H1 (cell line): ENCODE measurements at regions not wholly inside any gene's neighbourhood (a gene's known extent, or its start where the extent isn't known, plus 50 kb on each side); places are given as distances from the start of the nearest gene placed in this dataset.

Experiments used
- CTCF ChIA-PET: fragments of 300-600 bp; sonication (Branson Sonifier 250); formaldehyde crosslinking; loops from one replicate; lab custom pipeline; 2021; ENCODE audit not compliant: partially characterized antibody; lab: Charles Lee
- POLR2A ChIA-PET: fragments of 300-600 bp; sonication (Branson Sonifier 250); formaldehyde crosslinking; loops from one replicate; lab custom pipeline; 2021; ENCODE audit warnings: inconsistent platforms; ENCODE audit not compliant: partially characterized antibody; lab: Charles Lee
- DNase-seq, 2 experiments: peaks; one replicate each; pipeline versions ENCODE4 v3.0.0 to v3.0.0-alpha.2; 2010 to 2022; ENCODE audit warnings: low spot score in 2 of 2, low read depth in 1 of 2, mixed read lengths in 1 of 2
- FAIRE-seq: peaks from 2 replicates; lab custom pipeline; 2011; peaks lifted over from hg19 to GRCh38; lab: Jason Lieb, UNC
- H2AFZ ChIP-seq: 2 replicates; pipeline ENCODE4 v1.8.1; 2012; ENCODE audit warnings: low read length, inconsistent platforms
- H2AK5ac ChIP-seq: 2 replicates; pipeline ENCODE4 v1.6.1; 2013; ENCODE audit warnings: low read depth, low read length
- H2BK120ac ChIP-seq: replicated peaks from 2 replicates; pipeline ENCODE3; 2013; ENCODE audit warnings: low read depth, low read length, inconsistent platforms
- H2BK12ac ChIP-seq: 2 replicates; pipeline ENCODE4 v1.6.1; 2013; ENCODE audit warnings: low read depth, low read length
- H2BK15ac ChIP-seq: 2 replicates; pipeline ENCODE4 v1.6.1; 2013; ENCODE audit warnings: low read length
- H2BK20ac ChIP-seq: 2 replicates; pipeline ENCODE4 v1.6.1; 2013; ENCODE audit warnings: low read length
- H2BK5ac ChIP-seq: 2 replicates; pipeline ENCODE4 v1.6.1; 2013; ENCODE audit warnings: low read depth, low read length
- H3K14ac ChIP-seq: 2 replicates; pipeline ENCODE4 v1.6.1; 2013; ENCODE audit warnings: inconsistent platforms; ENCODE audit not compliant: insufficient read length
- H3K18ac ChIP-seq: 2 replicates; pipeline ENCODE4 v1.6.1; 2013; ENCODE audit warnings: low read length; ENCODE audit errors: extremely low read depth
- H3K23ac ChIP-seq: 2 replicates; pipeline ENCODE4 v1.6.1; 2013; ENCODE audit warnings: inconsistent platforms; ENCODE audit not compliant: insufficient read length
- H3K23me2 ChIP-seq: 2 replicates; pipeline ENCODE4 v1.6.1; 2013; ENCODE audit warnings: low read depth, low read length
- H3K27ac ChIP-seq: 2 replicates; pipeline ENCODE4 v1.6.1; 2011; ENCODE audit warnings: low read depth, low read length, inconsistent platforms
- H3K27me3 ChIP-seq, 4 experiments: replicated peaks in 1 of 4; 1 replicate in 1 of 4; 2 replicates in 3 of 4; pipeline versions ENCODE4 v1.6.1 to v1.8.1; 2011 to 2013; ENCODE audit warnings: low read length in 3 of 4, mild to moderate bottlenecking in 3 of 4, inconsistent platforms in 2 of 4, mixed read lengths in 2 of 4, moderate library complexity in 1 of 4; ENCODE audit not compliant: control insufficient read depth in 3 of 4, insufficient read depth in 3 of 4; ENCODE audit errors: extremely low read depth in 1 of 4
- H3K36me3 ChIP-seq, 4 experiments: 2 replicates each; pipeline versions ENCODE4 v1.6.1 to v1.8.1; 2011 to 2013; ENCODE audit warnings: mild to moderate bottlenecking in 4 of 4, low read length in 3 of 4, moderate library complexity in 2 of 4, control low read depth in 1 of 4, inconsistent platforms in 1 of 4; ENCODE audit not compliant: insufficient read depth in 4 of 4, control insufficient read depth in 2 of 4
- H3K4ac ChIP-seq: replicated peaks from 2 replicates; pipeline ENCODE3; 2013; ENCODE audit warnings: low read length, low read depth, mixed read lengths, inconsistent platforms; ENCODE audit not compliant: insufficient read length
- H3K4me1 ChIP-seq, 4 experiments: replicated peaks in 1 of 4; 1 replicate in 1 of 4; 2 replicates in 3 of 4; pipeline versions ENCODE4 v1.6.1 to v1.8.1; 2011 to 2013; ENCODE audit warnings: low read length in 3 of 4, inconsistent platforms in 2 of 4, mixed read lengths in 1 of 4; ENCODE audit not compliant: insufficient read depth in 4 of 4, control insufficient read depth in 3 of 4
- H3K4me2 ChIP-seq, 2 experiments: 2 replicates each; pipeline versions ENCODE4 v1.6.1 to v1.8.1; 2011 to 2013; ENCODE audit warnings: low read depth in 2 of 2, low read length in 2 of 2, control low read depth in 1 of 2, inconsistent platforms in 1 of 2, mild to moderate bottlenecking in 1 of 2; ENCODE audit not compliant: insufficient read depth in 1 of 2
- H3K4me3 ChIP-seq, 4 experiments: fragments of 200-600, 300-600 bp in 1 of 4; sonication (generic), shearing (Covaris generic), sonication (Bioruptor Twin) in 1 of 4; 2 replicates each; pipeline versions ENCODE4 v1.5.1 to v1.8.1; 2011 to 2016; ENCODE audit warnings: low read length in 4 of 4, low read depth in 3 of 4, control low read depth in 2 of 4, inconsistent platforms in 2 of 4, mild to moderate bottlenecking in 2 of 4, mixed read lengths in 1 of 4, moderate library complexity in 1 of 4; ENCODE audit not compliant: insufficient read depth in 2 of 4; ENCODE audit errors: extremely low read depth in 1 of 4
- H3K56ac ChIP-seq: replicated peaks from 2 replicates; pipeline ENCODE3; 2013; ENCODE audit warnings: low read depth, mild to moderate bottlenecking, mixed read lengths, low read length, inconsistent platforms; ENCODE audit not compliant: insufficient read length
- H3K79me1 ChIP-seq: 2 replicates; pipeline ENCODE4 v1.6.1; 2013; ENCODE audit warnings: low read depth, low read length, control low read depth
- H3K79me2 ChIP-seq, 2 experiments: 2 replicates each; pipeline versions ENCODE4 v1.6.1 to v1.8.1; 2012 to 2013; ENCODE audit warnings: low read length in 2 of 2, mild to moderate bottlenecking in 2 of 2, inconsistent platforms in 1 of 2; ENCODE audit not compliant: insufficient read depth in 2 of 2, control insufficient read depth in 1 of 2
- H3K9ac ChIP-seq, 4 experiments: replicated peaks in 1 of 4; 1 replicate in 1 of 4; 2 replicates in 3 of 4; pipeline versions ENCODE4 v1.6.1 to v1.8.1; 2011 to 2013; ENCODE audit warnings: low read depth in 3 of 4, low read length in 3 of 4, control low read depth in 2 of 4, mild to moderate bottlenecking in 2 of 4, moderate library complexity in 2 of 4, inconsistent platforms in 1 of 4; ENCODE audit errors: extremely low read depth in 1 of 4
- H3K9me3 ChIP-seq, 2 experiments: 2 replicates each; pipeline versions ENCODE4 v1.6.1 to v1.8.1; 2012 to 2013; ENCODE audit warnings: mild to moderate bottlenecking in 2 of 2, moderate library complexity in 2 of 2, control low read depth in 1 of 2, inconsistent platforms in 1 of 2, low read depth in 1 of 2, low read length in 1 of 2, mixed read lengths in 1 of 2; ENCODE audit not compliant: insufficient read depth in 2 of 2
- H4K20me1 ChIP-seq, 2 experiments: replicated peaks in 1 of 2; 2 replicates each; pipeline versions ENCODE3 to v1.8.1; 2011 to 2013; ENCODE audit warnings: inconsistent platforms in 2 of 2, low read length in 2 of 2, mild to moderate bottlenecking in 1 of 2; ENCODE audit not compliant: insufficient read depth in 2 of 2, control insufficient read depth in 1 of 2
- H4K5ac ChIP-seq: 2 replicates; pipeline ENCODE4 v1.6.1; 2013; ENCODE audit warnings: low read length, low read depth, mixed read lengths, inconsistent platforms; ENCODE audit not compliant: insufficient read length
- H4K8ac ChIP-seq: 2 replicates; pipeline ENCODE4 v1.8.0; 2013; ENCODE audit warnings: mild to moderate bottlenecking, moderate library complexity, low read length, inconsistent platforms; ENCODE audit not compliant: insufficient read depth; ENCODE audit errors: extremely low read depth
- H4K91ac ChIP-seq: replicated peaks from 2 replicates; pipeline ENCODE3; 2013; ENCODE audit warnings: low read length, mixed read lengths, inconsistent platforms; ENCODE audit not compliant: insufficient read length
- POU5F1 ChIP-seq: IDR thresholded peaks from 2 replicates; pipeline ENCODE4 v1.6.1; 2011; ENCODE audit warnings: low read depth, mild to moderate bottlenecking, low read length, moderate library complexity
- RFX5 ChIP-seq: IDR thresholded peaks from 2 replicates; pipeline ENCODE4 v1.6.1; 2011; ENCODE audit warnings: low read depth, low read length, improper control_type of control experiment, borderline replicate concordance
- RNF2 ChIP-seq: fragments of 200-900, 300-1000 bp; sonication (generic); IDR thresholded peaks from 2 replicates; pipeline ENCODE4 v1.7.1; 2016; ENCODE audit warnings: borderline replicate concordance, low read depth, mild to moderate bottlenecking, antibody characterized with exemption, low read length; ENCODE audit not compliant: poor library complexity, severe bottlenecking; ENCODE audit errors: missing control alignments
- SAP30 ChIP-seq: fragments of 300-600 bp; sonication (generic); IDR thresholded peaks from 2 replicates; pipeline ENCODE4 v1.7.1; 2012; ENCODE audit warnings: low read length, moderate library complexity, mild to moderate bottlenecking, inconsistent platforms; ENCODE audit not compliant: insufficient read depth, insufficient replicate concordance
- SUZ12 ChIP-seq: fragments of 200-600 bp; sonication (generic); IDR thresholded peaks from 2 replicates; pipeline ENCODE4 v1.6.1; 2012; ENCODE audit warnings: mild to moderate bottlenecking, inconsistent platforms, low read length, moderate library complexity, mixed read lengths
- TAF7 ChIP-seq: optimal IDR thresholded peaks from 2 replicates; pipeline ENCODE3; 2011; ENCODE audit warnings: low read depth, mild to moderate bottlenecking, inconsistent platforms, low read length, moderate library complexity, borderline replicate concordance
- WGBS, 2 experiments: shearing (Covaris generic) in 1 of 2; methylation state at CpG; one replicate each; pipeline versions ENCODE4 v1.1.6 to v1.1.7; 2013 to 2015; ENCODE audit warnings: low lambda C conversion rate in 2 of 2, mixed read lengths in 2 of 2, inconsistent platforms in 1 of 2, low coverage in 1 of 2, missing lambda C conversion rate in 1 of 2; ENCODE audit not compliant: insufficient replicate concordance in 2 of 2, insufficient coverage in 1 of 2, insufficient read length in 1 of 2; ENCODE audit errors: extremely low coverage in 1 of 2, missing lambda C conversion rate in 1 of 2; 5-methylcytosine and 5-hydroxymethylcytosine counted together

DNA sequence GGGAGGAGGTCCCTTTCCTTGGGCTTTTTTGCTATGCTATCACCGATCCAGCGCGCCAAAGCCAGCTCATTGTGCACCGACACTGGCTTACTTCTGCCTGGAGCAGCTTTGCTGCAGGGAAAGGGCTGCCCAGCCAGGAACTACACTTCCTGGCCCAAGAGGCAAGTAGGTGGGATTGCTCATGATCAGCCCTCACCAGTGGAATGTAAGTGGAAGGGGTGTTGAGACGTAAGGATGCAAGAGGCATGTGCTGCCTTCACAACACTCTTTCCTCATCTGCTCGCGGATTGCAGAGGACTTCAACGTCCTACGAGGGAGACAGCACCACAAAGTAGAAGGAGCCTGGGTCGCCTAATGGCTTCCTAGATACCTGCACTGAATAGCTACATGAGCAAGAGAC is 104.3 kb upstream of the FOXF1 start:
- Histone ChIP-seq H2AK5ac (0 out of 2 replicates have a peak overlapping the region, but pooled peaks have one; percentile 65), H3K27me3 (no peaks in the 10 kb centered on the region), H4K91ac (no peak overlapping the region), H3K27ac (no peak overlapping the region), H2BK20ac (no peak overlapping the region), H3K4me2 (no peak overlapping the region), H3K56ac (no peak overlapping the region), H3K4me3 (no peak overlapping the region), H3K36me3 (no peaks in the 10 kb centered on the region), H3K23ac (no peak overlapping the region), H2BK12ac (no peak overlapping the region), H3K79me2 (no peaks in the 10 kb centered on the region), H3K9ac (no peak overlapping the region), H3K4me1 (peaks cover 0 to 4% (median 1%) of the 10 kb centered on the region in 4 experiments; a peak in 4 of 7 replicates), H4K20me1 (no peaks in the 10 kb centered on the region), H3K4ac (no peak overlapping the region), H3K9me3 (no peaks in the 10 kb centered on the region), H3K79me1 (no peaks in the 10 kb centered on the region), H2BK5ac (no peak overlapping the region), H3K23me2 (no peaks in the 10 kb centered on the region), H3K14ac (no peak overlapping the region), H2BK120ac (no peak overlapping the region), H2AFZ (no peak overlapping the region), H4K8ac (no peak overlapping the region), H3K18ac (no peak overlapping the region), H4K5ac (no peak overlapping the region), H2BK15ac (no peak overlapping the region)
- 97% methylated on average over 10 of the region's 10 CpGs; no CpG with 5 or more reads in 1 of the 2 experiments for WGBS, 2 experiments
- CTCF ChIA-PET: interaction anchor here (1.2 to 1.3 kb wide), 2 partner anchors 65 to 585 kb away, joined by 3 to 4 read pairs; no protein-coding TSS in a partner anchor
- TF ChIP-seq SUZ12: no peak
- no peak for TF ChIP-seq RFX5
- no peak for TF ChIP-seq TAF7
- no peak for TF ChIP-seq POU5F1
- no peak for TF ChIP-seq SAP30
- TF ChIP-seq RNF2: no peak
- no peak for FAIRE-seq
- POLR2A ChIA-PET: interaction anchor here (2.9 kb wide), 1 partner anchor 23 kb away, joined by 6 read pairs; no protein-coding TSS in a partner anchor
- no peak for DNase-seq
